GM19351 (cell line): ENCODE measurements at regions not wholly inside any gene's neighbourhood (a gene's known extent, or its start where the extent isn't known, plus 50 kb on each side); places are given as distances from the start of the nearest gene placed in this dataset.
A peak's percentile ranks its signal among the peaks of the same experiment; 100 is the strongest.

Experiments used
- ATAC-seq: cut with Tn5 transposase; IDR thresholded peaks from one replicate; pipeline ENCODE4 v1.9.1; 2021; ENCODE audit warnings: mild to moderate bottlenecking, moderate library complexity; ENCODE audit not compliant: unreplicated experiment

DNA sequence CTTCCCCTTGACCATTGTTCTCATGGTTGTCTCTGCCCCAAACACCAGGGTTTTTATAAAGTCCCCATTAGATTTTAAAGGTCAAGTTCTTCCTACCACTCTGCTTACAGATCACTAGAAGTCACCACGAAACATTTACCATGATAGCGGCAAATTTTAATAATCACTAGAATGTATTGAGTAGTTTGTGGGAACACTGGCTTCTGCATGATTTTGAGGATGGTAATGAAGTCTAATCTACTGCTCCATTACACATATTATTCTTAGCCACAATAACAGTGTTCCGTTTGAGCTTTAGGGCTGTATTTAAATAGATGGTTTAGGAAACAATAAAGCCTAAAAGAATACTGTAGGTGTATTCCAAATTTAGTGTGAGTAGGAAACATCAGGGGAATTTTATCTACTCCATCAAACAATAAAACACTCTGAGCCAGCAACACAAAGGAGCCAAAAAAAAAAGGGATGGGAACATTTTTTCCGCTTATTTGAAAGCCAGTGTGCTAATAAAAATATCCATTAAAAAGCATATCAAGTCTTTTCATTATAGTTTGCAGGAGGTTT lies 49.7 kb downstream of the KLF12 start:
- ATAC-seq, result no peak

DNA sequence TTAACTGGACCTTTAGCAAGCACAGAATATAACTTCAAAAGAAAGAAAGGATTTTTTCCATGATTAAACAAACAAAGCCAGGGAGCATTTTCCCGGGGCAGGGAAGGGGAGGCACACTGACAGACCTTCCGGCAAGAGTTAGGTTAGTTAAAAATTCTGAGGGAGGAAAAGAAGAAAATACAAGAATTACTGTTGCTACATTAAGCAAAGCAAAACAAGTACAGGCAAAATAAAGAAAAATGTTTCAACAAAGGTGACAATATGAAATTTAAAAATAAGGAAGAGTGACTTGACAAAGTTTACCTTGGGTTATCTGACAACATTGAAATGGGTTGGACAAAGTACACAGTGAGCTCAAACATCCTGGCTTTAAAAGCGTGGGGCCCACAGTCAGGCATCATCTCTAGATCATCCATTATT lies 51.5 kb downstream of the KLF12 start:
- no peak for ATAC-seq

DNA sequence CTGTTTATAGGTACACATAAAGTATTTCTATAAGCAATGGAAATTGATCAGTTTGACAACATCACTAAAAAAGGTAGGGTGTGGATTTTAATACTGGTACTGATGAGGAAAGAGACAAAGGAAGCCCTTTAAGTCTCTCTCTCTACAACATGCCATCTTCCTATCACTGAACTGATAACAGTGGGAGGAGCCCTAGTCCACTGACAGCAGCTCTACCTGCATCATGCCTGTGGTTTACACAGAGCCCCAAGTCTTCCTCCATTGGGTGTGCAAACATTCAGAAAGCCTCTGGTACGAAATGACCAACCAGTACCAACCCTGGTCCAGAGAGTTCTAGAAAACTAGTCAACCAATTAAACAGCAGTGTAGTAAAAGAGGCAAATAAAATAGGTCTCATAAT lies 53.4 kb downstream of the KLF12 start:
- no peak for ATAC-seq

DNA sequence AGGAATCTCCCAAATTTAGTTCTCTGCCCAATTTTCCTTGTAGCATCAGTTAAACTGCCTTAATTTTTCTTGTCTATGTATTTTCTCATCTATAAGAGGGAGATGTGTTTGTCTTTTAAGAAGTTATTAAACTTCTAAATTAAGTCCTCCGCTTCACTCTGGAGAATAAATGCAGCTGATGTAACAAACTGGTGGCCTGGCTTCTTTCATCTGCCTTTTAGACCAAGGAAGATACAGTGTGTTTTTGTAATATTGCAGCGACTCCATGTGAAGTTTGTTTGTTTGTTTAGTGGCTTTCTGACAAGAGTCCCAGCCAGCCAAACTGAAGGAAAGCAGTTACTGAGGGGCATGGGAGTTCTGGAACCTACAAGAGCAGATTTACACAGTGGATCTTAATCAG lies 56.4 kb downstream of the KLF12 start:
- ATAC-seq, result no peak

DNA sequence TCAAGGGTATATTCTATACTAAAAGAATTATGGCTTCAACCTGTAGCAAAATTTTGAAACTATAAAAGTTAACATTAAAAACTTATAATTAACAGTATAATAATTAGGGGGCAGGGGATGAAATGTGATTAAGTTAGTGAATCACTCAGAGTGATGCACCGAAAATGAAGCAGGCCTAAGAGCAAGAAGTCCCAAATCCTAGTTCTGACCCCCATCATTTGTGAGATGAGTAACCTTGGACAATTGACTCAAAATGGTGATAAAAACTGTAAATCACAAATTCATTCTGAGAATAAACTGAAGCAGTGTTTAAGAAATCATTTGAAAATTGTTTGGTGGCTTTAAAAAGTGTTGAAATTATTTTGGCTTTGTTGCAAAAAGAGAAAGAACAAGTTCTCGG lies 56.8 kb downstream of the KLF12 start:
- ATAC-seq, result no peak

DNA sequence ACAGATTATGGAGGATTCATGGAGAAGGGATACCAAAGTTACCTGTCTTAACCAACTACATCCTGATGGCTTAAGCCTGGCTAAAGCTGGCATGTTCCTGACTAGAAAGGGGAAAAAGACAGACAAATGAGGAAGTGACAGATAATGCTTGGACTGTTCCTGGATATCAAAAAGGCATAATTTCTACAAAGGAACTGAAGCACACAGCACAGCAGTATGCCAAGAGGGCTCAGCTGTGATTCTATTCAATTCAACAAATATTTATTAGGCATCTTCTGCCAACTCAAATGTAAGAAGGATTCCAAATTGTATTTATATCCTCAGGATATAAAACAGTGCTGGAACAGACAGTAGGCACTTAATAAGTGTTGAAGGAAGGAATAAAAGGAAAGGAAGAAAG lies 59.5 kb downstream of the KLF12 start:
- ATAC-seq, result no peak

DNA sequence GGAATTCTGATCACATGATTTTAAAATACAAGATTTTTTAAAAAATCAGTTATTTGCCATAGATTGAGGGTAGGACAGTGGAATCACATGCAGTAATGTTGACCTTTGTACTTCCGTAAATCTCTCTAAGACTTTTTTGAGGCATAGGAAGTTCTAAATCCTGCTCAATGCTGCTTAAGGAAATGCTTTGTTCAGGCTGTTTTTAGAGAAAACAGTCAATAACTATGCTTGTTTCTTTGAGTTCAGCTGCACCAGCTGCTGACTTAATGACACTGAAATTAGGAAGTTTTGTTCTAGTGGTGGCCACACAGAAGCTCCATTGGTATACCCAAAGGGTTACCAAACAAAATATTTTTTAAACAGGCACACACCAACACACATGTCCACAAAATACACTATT lies 60.9 kb downstream of the KLF12 start:
- no peak for ATAC-seq

DNA sequence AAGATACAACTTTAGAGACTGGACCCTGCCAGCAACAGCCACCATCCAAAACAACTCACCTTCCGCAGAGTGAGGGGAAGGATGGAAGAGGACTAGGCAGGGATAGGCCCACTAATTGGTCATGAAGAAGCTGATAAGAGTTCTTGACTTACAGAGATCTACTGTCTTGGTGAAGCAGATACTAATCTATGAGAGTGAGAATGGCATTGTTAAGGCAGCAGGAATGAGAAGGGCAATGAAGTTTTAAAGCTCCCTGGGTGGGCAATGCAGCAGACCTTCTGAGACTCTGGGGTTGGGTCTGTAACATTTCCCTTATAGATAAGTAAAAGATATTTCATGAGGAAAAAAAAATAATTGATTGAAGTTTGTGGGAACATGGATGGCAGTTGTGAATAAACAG lies 63.7 kb downstream of the KLF12 start:
- ATAC-seq, result no peak

DNA sequence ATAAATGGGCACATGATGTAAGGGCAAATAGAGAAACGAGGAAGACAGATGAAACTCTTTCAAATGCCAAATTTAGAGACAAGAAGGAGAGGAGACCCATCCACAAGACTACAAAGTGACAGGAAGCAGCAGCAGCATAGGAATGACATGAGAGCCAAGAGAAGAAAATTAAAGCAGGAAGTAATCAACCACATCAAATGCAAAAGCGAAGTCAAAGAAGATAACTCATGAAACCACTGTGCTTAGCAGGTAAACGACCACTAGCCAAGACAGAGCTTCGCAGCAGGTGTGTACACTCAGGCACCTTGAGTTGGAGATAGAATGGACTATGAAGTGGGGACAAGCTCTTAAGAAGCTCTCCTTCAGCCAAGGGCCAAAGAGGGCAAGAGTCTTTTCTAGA lies 64.1 kb downstream of the KLF12 start:
- peak; percentile 67 for ATAC-seq

DNA sequence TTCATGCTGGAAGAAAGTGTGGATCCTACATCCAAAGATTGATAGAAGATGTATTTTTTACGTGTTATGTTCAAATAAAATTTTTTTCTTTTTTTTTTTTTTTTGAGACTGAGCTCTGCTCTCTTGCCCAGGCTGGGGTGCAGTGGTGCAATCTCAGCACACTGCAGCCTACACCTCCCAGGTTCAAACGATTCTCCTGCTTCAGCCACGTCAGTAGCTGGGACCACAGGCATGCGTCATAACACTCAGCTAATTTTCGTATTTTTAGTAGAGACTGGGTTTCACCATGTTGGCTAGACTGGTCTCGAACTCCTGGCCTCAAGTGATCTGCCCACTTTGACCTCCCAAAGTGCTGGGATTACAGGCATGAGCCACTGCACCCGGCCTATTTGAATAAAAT lies 65.7 kb downstream of the KLF12 start:
- ATAC-seq, result no peak

DNA sequence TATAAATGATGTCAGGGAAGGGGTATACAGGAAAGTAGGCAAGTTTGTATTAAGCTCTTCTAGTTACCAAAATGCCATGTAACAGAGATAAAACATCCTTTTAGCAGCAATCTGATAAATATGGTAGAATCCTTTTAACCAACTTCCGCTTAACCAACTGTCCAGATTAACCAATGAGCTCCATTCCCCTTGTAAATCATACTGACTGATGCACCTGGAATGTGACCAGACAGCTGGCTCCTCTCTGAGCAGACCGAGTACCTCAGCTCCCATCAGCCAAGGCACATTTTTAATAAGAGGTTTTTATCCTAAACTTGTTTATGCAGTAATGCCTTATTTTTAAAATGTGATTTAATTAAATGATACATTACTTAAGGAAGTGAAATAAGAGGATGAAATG lies 66.4 kb downstream of the KLF12 start:
- ATAC-seq, result no peak

DNA sequence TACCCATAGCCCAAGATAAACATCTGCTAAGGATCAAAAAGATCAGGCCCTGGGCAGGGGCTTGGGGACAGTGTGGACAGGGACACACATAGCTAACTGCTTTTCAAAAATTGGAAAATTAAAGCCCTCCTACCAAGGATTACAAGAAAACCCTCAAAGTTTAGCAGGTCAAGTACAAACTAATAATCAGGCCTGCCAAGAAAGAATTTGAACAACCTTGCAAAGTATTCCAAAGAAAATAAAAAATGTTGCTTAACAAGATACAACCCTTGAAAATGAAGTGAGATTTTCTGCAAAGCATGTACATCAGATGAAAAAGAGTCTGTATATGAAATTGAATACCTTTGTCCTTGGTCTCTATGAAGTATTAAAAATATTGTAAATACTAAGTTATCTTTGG lies 67.3 kb downstream of the KLF12 start:
- ATAC-seq, result no peak

DNA sequence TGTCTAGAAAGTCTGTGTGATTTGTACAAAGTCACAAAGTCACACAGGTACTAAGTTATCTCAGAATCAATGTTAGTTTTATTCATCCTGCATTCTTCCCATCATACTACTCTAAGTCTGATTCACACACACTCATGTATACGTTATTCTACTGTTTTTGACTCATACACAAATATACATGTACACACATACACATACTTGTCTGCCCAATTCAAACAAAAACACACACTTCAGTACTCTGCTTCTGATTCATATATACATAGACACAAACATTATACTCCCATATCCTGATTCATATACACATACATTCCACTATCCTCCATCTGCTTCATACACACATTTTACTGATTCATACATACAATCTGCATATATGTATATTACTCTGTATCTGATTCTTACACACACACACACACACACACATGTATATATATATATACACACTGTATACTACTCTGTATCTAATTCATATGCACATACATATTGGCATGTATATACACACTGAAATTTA lies 69.3 kb downstream of the KLF12 start:
- no peak for ATAC-seq

DNA sequence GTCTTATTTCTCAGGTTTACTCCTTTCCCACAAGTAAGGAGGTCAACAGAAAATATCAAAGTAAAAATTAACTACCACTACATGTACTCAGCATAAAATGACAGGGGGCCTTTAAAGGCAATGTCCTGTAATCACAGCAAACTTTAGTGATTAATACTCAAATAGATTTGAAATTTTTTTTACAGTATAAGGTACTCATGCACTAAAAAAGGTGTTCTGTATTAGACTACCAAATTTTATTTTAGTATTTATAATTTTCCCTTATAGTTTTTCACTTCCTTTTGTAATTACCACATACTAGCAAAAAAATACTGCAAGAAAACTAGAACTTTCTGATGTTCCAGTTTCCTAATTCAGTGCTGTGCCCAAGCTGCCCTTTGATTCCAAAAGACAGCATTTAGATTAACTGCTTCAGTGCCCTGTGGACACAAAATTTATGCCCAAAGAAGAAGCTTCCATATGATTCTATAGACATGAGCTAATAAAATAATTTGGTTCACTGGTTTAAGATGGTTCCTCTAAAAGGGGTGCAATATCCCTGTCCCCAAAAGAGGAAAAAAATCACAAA lies 70.6 kb downstream of the KLF12 start:
- ATAC-seq, result no peak

DNA sequence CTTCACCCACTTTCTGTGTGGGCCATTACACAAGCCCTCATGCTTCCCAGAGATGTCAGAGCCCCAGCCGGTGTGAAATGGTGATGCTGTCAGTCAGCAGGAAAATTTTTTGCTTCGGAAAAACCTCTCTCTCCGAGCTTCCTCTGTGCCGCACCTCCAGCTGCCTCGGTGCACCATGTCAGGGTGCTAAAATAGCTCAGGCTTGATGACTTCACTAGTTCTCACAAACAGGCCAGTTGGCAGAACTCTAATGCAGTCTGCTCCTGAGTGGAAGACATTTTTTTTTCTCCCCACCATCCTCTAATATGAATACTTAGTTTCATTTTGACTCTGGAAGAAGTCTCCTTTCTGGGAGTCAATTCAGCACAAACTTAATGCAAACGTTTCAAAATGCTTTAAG lies 71.3 kb downstream of the KLF12 start:
- peak; percentile 70 for ATAC-seq

DNA sequence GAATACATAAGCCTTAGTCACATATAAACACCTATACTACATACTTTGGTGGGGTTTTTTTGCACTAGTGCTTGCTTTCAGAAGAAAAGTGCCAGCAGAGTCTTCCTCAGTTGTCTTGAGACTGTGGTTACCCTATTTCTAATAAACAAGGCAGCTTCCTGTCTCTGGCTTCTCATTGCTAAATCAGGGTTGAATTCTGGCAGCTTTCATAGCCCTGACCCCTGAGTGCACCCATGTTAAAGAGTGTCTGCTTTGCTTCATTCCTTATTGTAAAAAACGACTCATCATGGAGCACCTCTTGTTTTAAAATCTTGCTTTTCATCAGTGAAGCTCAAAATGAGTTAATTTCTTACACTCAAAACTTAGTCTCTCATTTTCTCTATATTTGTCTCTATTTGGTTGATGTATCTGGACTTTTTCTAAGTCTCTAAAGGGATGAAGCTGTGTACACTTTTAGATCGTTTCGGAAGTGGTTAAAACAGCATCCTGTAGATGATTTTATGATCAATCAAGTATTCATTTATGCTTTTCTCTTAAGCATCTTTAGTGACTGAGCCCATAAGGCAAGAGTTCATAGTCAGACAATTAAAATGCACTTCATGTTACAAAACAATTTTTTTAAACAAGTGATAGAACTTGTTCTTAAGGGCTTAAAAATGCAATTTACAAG lies 72.1 kb downstream of the KLF12 start:
- peak; percentile 76 for ATAC-seq

DNA sequence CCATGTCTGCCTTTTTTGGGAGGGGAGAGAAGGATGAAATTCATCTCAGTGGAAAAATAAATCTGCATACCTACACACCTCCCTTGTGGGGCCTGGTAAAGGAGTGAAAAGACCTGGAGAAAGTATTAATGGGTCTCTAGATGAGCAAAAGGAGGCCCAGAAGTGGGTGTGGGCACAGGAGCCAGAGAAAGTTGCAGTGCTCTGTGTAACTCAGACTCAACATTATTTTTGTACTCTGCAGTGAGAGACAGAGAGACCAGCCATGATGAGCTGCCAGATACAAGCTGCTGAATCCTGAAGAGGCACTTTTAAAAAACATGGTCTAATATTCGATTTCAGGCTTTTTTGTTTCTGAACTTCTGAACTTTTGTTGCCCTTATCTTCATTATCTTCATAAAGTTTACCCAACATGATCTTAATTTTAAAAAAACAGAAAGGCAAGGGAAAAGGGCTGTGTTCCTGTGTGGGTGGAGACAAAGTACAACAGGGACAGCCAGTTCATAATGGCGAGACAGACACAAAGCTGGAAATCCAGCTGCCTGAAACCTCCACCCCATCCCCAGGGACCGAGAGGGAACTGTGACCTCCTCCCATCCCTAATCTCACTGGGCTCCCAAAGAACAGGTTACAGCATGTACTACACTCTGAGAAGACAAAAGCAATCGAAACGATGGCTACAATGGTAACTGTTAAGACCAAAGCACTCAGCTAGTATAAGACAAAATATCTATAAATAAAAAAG lies 77.2 kb downstream of the KLF12 start:
- ATAC-seq, result no peak

DNA sequence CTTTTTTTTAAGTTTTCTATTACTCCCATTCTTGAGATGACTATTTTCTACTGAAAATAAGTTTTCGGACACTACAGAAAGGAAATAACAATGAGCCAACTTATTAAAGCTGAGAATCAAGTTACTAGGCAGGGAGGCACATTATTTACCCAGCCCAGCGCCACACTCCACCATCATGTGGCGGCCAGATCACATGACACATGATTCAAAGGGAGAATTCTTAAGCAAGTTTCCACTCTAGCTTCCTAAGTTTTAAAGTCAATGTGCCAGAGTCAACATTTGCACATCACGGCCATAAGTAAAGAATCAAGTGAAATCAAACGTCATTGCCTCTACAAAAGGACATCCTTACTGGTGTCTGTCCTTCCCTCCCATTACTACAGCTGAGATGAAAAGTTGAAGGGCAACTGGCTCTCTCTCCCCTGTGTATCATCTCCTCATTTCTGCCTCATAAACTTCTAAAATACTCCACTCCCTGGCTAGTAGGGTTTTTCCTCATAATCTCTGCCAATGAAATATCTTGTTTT lies 81.7 kb downstream of the KLF12 start:
- no peak for ATAC-seq

DNA sequence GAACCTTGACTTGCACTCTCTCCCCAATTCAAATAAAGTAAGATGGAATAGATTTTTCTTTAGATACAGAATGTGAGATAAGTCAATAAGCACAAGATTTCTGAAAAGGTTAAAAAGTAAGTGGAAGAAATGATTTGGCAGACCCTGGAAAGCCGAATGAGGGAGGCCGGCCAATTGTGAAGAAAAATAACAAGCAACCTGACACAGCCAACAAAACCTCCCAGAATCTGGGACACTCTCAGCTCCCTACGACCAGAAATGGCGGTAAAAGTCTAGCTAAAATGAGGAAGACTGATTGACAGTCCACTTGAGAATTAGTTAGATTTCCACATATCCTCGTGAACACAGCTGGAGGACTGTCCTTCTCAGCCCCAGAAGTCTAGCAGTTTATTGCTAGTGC lies 85.4 kb downstream of the KLF12 start:
- no peak for ATAC-seq

DNA sequence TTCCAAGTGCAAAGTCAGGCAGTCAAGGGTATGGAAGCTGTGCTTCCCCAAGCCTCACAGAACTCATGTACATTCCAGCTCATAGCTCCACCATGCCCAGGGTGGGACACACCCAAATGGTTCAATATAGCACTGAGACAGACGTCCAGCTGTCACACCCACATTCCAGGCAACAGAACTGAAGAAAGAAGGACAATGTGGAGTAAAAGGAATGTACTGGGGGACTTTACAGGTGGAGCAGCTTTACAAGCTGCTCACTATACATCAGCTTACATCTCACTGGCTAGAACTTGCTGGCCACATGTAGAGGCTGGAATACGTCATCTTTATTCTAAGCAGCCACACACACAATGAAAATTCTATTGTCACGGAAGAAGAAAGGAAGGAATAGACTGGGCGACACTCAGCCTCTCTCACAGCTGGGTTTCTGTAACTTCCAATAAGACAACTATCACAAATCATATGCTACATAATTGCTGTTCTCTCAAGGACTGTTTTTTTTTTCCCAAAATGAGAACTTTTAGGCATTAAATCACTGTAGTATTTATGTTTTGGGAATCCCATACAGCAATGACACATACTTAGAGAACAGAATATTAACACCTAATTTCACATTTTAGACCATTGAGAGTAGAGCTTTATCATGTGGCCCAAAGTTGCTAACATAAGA lies 86.1 kb downstream of the KLF12 start:
- no peak for ATAC-seq

DNA sequence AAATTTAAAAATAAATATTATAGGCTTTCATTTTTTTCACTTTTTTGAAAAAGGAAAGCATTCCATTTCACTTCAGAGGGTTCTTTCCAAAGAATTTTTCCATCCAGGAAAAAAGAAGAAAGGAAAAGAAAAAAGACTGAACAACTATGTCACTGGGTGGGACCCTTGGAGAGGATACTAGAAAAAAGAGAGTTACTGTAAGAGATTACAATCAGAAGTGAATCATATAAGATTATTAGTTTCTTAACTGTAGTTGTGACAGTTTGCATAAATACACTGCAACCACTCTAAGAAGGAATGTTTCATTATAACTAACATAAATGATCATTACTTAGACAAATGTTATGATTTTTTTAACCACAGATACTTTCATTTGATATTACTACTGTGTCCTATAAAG lies 87.8 kb downstream of the KLF12 start:
- ATAC-seq, result no peak
